ENCODE measurements at regions not wholly inside any gene's neighbourhood (a gene's known extent, or its start where the extent isn't known, plus 50 kb on each side); places are given as distances from the start of the nearest gene placed in this dataset.

DNA sequence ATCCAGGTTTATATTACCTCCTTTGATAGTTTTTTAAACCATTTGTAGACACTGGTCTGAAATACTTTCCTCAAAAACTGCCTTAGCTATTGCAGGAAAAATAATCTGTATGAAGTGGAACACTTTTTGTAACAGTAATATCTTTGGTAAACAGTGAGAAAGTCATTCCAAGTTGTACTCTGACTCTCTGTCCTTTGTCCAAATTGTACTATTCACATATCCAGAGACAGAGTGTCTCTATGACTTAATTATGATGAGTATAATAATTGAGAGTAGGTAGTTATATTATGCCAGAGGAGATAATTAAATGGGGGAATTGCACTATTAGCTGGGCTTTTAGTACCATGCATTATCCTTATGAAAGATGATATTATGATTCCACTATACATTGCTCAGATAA lies 112.6 kb upstream of the LCORL start:
- peaks cover 0 to 4% of the 10 kb centered on the region in 2 experiments; a peak in 3 of 5 replicates for H3K9me3 Mint-ChIP-seq
- Histone ChIP-seq H2BK120ac (ENCODE audit: low read depth, low read length, poor library complexity, severe bottlenecking) (no peak overlapping the region), H3K4me1 (ENCODE audit: insufficient read depth, low read length) (no peaks in the 10 kb centered on the region; the same call in 1 of the 2 replicates)

More for the DNA sequence above, 112.6 kb upstream of the LCORL start:
- Histone ChIP-seq H2BK15ac (ENCODE audit: low read depth, low read length) (no peak overlapping the region), H4K5ac (ENCODE audit: insufficient read length, low read depth, low read length) (no peak overlapping the region), H2BK5ac (ENCODE audit: insufficient read length, low read length) (no peak overlapping the region), H3K4me2 (ENCODE audit: insufficient read depth, insufficient read length, low read length) (no peak overlapping the region), H4K91ac (ENCODE audit: insufficient read length, low read depth, low read length) (no peak overlapping the region), H3K79me1 (ENCODE audit: insufficient read depth, low read depth, low read length, poor library complexity, severe bottlenecking) (no peaks in the 10 kb centered on the region), H3K9ac (ENCODE audit: extremely low read depth, insufficient read length, low read length) (no peak overlapping the region), H3K56ac (ENCODE audit: insufficient read length, low read depth, low read length) (no peak overlapping the region), H3K79me2 (ENCODE audit: insufficient read depth, low read length) (no peaks in the 10 kb centered on the region), H3K23ac (ENCODE audit: insufficient read length, low read depth, low read length) (no peak overlapping the region), H2BK20ac (ENCODE audit: low read depth, low read length, poor library complexity, severe bottlenecking) (no peak overlapping the region), H3K9me3 (ENCODE audit: control insufficient read depth, low read depth, low read length) (no peaks in the 10 kb centered on the region), H4K8ac (replicated peaks; ENCODE audit: insufficient read length, low read depth, low read length) (no peak overlapping the region), H3K4ac (ENCODE audit: low read depth, low read length) (no peak overlapping the region), H3K27ac (ENCODE audit: insufficient read length, low read depth, low read length) (no peak overlapping the region), H3K27me3 (ENCODE audit: insufficient read depth, low read length) (no peaks in the 10 kb centered on the region), H3T11ph (ENCODE audit: low read length) (no peak overlapping the region), H2BK12ac (ENCODE audit: insufficient read length, low read depth, low read length) (no peak overlapping the region), H3K18ac (ENCODE audit: insufficient read length, low read depth, low read length) (no peak overlapping the region), H2AFZ (ENCODE audit: low read length) (no peak overlapping the region), H3K23me2 (ENCODE audit: insufficient read length, low read depth, low read length, poor library complexity, severe bottlenecking) (no peaks in the 10 kb centered on the region), H4K20me1 (ENCODE audit: control insufficient read depth, insufficient read depth, insufficient read length) (no peaks in the 10 kb centered on the region), H3K14ac (ENCODE audit: insufficient read depth, low read length) (no peak overlapping the region), H2AK5ac (ENCODE audit: insufficient read length, low read length) (no peak overlapping the region)
- Mint-ChIP-seq H3K36me3 (ENCODE audit: insufficient read depth in 1 of 3, low read depth in 3 of 3) (peaks cover 0 to 2% (median 0%) of the 10 kb centered on the region in 3 experiments; a peak in 1 of 7 replicates), H3K4me1 (peaks cover 8 to 10% of the 10 kb centered on the region in 2 experiments), H3K4me3 (no peak overlapping the region), H3K27me3 (ENCODE audit: low read depth) (no peaks in the 10 kb centered on the region), H3K27ac (no peak overlapping the region)
- TF ChIP-seq, protein P1, sequence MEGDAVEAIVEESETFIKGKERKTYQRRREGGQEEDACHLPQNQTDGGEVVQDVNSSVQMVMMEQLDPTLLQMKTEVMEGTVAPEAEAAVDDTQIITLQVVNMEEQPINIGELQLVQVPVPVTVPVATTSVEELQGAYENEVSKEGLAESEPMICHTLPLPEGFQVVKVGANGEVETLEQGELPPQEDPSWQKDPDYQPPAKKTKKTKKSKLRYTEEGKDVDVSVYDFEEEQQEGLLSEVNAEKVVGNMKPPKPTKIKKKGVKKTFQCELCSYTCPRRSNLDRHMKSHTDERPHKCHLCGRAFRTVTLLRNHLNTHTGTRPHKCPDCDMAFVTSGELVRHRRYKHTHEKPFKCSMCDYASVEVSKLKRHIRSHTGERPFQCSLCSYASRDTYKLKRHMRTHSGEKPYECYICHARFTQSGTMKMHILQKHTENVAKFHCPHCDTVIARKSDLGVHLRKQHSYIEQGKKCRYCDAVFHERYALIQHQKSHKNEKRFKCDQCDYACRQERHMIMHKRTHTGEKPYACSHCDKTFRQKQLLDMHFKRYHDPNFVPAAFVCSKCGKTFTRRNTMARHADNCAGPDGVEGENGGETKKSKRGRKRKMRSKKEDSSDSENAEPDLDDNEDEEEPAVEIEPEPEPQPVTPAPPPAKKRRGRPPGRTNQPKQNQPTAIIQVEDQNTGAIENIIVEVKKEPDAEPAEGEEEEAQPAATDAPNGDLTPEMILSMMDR (conservative IDR thresholded peaks at IDR 0.05), result no peak
- no peak for DNase-seq
